Fibroblast of lung (primary cell): ENCODE measurements at regions not wholly inside any gene's neighbourhood (a gene's known extent, or its start where the extent isn't known, plus 50 kb on each side); places are given as distances from the start of the nearest gene placed in this dataset.
A peak's percentile ranks its signal among the peaks of the same experiment; 100 is the strongest.

ENCODE experiments used
- DNase-seq, 2 donors: peaks; one replicate each; pipeline versions ENCODE4 v3.0.0 to v3.0.0-alpha.2; 2010; ENCODE audit warnings: low read depth in 2 of 2
- H2AFZ ChIP-seq: 2 replicates; pipeline ENCODE4 v1.5.1; 2012; ENCODE audit warnings: low read length, control low read depth, inconsistent platforms
- H3K27ac ChIP-seq: 2 replicates; pipeline ENCODE4 v1.5.1; 2011; ENCODE audit warnings: low read length, control low read depth; ENCODE audit not compliant: insufficient read depth
- H3K27me3 ChIP-seq: 2 replicates; pipeline ENCODE4 v1.5.1; 2011; ENCODE audit warnings: mild to moderate bottlenecking, low read length; ENCODE audit not compliant: control insufficient read depth, insufficient read depth
- H3K36me3 ChIP-seq: 2 replicates; pipeline ENCODE4 v1.5.1; 2011; ENCODE audit warnings: low read length; ENCODE audit not compliant: control insufficient read depth, insufficient read depth
- H3K4me1 ChIP-seq: 2 replicates; pipeline ENCODE4 v1.5.1; 2011; ENCODE audit warnings: low read length; ENCODE audit not compliant: control insufficient read depth, insufficient read depth; ENCODE audit errors: extremely low read depth
- H3K4me2 ChIP-seq: 2 replicates; pipeline ENCODE4 v1.5.1; 2011; ENCODE audit warnings: low read length, control low read depth; ENCODE audit not compliant: insufficient read depth; ENCODE audit errors: extremely low read depth
- H3K4me3 ChIP-seq, 4 experiments: fragments of 200-600 bp in 1 of 4; sonication (generic) in 1 of 4; replicated peaks in 1 of 4; 2 replicates each; pipeline ENCODE4 v1.5.1; 2011 to 2016; ENCODE audit warnings: low read length in 4 of 4, low read depth in 3 of 4, mild to moderate bottlenecking in 3 of 4, control low read depth in 2 of 4, inconsistent platforms in 1 of 4, mixed read lengths in 1 of 4; ENCODE audit not compliant: insufficient read depth in 1 of 4; ENCODE audit errors: control extremely low read depth in 1 of 4
- H3K79me2 ChIP-seq: 2 replicates; pipeline ENCODE4 v1.5.1; 2012; ENCODE audit warnings: mild to moderate bottlenecking, low read length, inconsistent platforms; ENCODE audit not compliant: control insufficient read depth, insufficient read depth
- H3K9ac ChIP-seq: 2 replicates; pipeline ENCODE4 v1.5.1; 2011; ENCODE audit warnings: mild to moderate bottlenecking, low read length, control low read depth; ENCODE audit not compliant: insufficient read depth
- H3K9me3 ChIP-seq: 2 replicates; pipeline ENCODE4 v1.5.1; 2012; ENCODE audit warnings: low read depth, low read length; ENCODE audit not compliant: control insufficient read depth, insufficient read depth
- H4K20me1 ChIP-seq: 2 replicates; pipeline ENCODE4 v1.5.1; 2011; ENCODE audit warnings: low read length; ENCODE audit not compliant: control insufficient read depth, insufficient read depth; ENCODE audit errors: extremely low read depth
- EZH2 ChIP-seq: IDR thresholded peaks from 2 replicates; pipeline ENCODE4 v1.5.1; 2012; ENCODE audit warnings: low read length, control low read depth, mild to moderate bottlenecking; ENCODE audit errors: missing control alignments
- TF ChIP-seq, protein P1 (sequence below), 2 donors: IDR thresholded peaks in 1 of 2; conservative IDR thresholded peaks in 1 of 2; 1 replicate in 1 of 2; 2 replicates in 1 of 2; pipeline ENCODE4 v1.5.1; 2011 to 2012; ENCODE audit warnings: low read length in 2 of 2, control low read depth in 1 of 2, inconsistent platforms in 1 of 2, low read depth in 1 of 2, mild to moderate bottlenecking in 1 of 2

DNA sequence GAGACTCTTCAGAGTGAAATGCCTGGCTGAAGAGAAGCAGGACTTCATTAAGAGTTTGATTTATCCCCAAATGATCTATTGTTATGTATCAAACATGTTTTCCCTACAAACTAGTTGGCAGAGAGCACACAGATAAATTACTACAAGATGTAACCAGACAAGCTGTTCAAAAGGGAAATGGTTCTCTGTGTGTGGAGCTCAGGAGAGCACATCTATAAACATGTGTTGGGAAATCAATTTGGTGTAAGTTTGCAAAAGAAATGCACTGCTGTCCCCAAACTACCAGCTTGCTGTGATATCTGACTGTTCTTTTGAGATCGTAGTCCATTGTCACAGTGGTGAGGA is 159.2 kb downstream of the PAH start:
- Histone ChIP-seq H3K4me1 (no peaks in the 10 kb centered on the region), H3K27ac (no peak overlapping the region), H3K9ac (no peak overlapping the region), H3K79me2 (no peaks in the 10 kb centered on the region), H3K36me3 (no peaks in the 10 kb centered on the region), H3K27me3 (no peaks in the 10 kb centered on the region), H2AFZ (no peak overlapping the region), H3K9me3 (no peaks in the 10 kb centered on the region), H3K4me2 (no peak overlapping the region), H3K4me3 (no peak overlapping the region), H4K20me1 (no peaks in the 10 kb centered on the region)
- TF ChIP-seq, protein P1, sequence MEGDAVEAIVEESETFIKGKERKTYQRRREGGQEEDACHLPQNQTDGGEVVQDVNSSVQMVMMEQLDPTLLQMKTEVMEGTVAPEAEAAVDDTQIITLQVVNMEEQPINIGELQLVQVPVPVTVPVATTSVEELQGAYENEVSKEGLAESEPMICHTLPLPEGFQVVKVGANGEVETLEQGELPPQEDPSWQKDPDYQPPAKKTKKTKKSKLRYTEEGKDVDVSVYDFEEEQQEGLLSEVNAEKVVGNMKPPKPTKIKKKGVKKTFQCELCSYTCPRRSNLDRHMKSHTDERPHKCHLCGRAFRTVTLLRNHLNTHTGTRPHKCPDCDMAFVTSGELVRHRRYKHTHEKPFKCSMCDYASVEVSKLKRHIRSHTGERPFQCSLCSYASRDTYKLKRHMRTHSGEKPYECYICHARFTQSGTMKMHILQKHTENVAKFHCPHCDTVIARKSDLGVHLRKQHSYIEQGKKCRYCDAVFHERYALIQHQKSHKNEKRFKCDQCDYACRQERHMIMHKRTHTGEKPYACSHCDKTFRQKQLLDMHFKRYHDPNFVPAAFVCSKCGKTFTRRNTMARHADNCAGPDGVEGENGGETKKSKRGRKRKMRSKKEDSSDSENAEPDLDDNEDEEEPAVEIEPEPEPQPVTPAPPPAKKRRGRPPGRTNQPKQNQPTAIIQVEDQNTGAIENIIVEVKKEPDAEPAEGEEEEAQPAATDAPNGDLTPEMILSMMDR (conservative IDR thresholded peaks at IDR 0.05 in 1 of 2, IDR thresholded peaks at IDR 0.05 in 1 of 2; ENCODE audit: low read depth in 1 of 2, low read length in 2 of 2): no peak
- no peak for TF ChIP-seq EZH2
- no peak for DNase-seq

DNA sequence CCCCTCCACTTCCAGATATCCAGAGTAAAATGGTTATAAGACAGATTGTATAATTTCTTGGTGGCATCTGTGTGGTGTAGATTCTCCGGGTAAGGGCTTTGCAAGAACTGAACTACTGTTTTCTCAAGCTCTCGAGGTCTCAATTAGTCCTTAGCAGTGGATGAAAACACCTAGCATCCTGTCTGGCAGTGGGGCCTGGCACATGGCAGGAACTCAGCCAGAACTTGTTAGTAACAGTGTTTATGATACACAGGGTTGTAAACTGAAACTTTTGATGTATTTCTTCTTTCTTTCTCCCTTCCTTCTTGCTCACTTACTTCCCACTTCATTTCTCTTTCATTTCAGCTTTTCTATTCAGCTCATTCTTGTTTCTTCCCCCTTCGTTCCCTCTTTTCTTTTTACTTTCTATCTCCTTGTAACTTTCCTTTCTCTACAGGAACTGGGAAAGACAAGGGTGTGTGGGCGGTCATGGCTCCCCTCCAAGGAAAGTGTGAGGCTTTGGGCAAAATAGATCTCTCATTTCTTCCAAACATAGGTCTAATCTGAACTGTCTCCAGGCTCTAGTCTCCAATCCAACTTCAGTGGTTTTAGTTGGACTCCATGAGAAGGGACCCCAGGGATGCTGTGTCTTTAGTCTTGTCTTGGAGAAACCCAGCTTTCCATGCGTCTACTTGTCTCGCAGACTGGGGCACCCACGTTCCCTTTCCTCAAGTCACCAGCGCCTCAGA is 159.7 kb downstream of the PAH start:
- TF ChIP-seq EZH2: no peak
- TF ChIP-seq, protein P1 (conservative IDR thresholded peaks at IDR 0.05 in 1 of 2, IDR thresholded peaks at IDR 0.05 in 1 of 2; ENCODE audit: low read depth in 1 of 2, low read length in 2 of 2): no peak
- H3K9ac ChIP-seq: no peak overlapping the region
- peak in 1 of 2 donors; percentile 4 for DNase-seq
- H3K27me3 ChIP-seq: no peaks in the 10 kb centered on the region
- no peaks in the 10 kb centered on the region for H3K79me2 ChIP-seq
- H2AFZ ChIP-seq: no peak overlapping the region
- H3K9me3 ChIP-seq: no peaks in the 10 kb centered on the region
- no peak overlapping the region for H3K4me3 ChIP-seq
- H3K36me3 ChIP-seq: no peaks in the 10 kb centered on the region
- H3K4me2 ChIP-seq: no peak overlapping the region
- H3K4me1 ChIP-seq: no peaks in the 10 kb centered on the region
- no peaks in the 10 kb centered on the region for H4K20me1 ChIP-seq
- H3K27ac ChIP-seq: no peak overlapping the region

DNA sequence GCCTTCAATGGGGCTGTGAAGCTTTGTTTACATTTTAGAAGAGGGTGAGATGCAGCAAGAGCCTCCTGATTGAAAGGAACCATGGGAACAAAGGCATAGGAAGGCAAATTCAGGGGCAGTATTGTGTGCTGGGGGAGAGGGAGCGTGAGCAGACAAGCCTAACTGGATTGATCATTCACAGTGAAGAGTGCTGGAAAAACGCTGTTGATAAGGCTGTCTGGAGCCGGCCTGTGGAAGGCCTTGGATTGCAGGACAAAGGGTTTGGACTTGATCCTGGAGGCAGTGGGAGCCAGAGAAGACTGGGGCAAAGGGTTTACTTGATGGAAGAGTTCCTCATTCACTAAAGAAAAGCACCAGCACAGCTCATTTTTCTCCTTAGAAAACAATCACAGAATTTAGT is 160.5 kb downstream of the PAH start:
- Histone ChIP-seq H3K36me3 (no peaks in the 10 kb centered on the region), H3K4me3 (no peak overlapping the region), H3K9ac (no peak overlapping the region), H3K4me2 (no peak overlapping the region), H3K27ac (no peak overlapping the region), H4K20me1 (no peaks in the 10 kb centered on the region), H3K4me1 (no peaks in the 10 kb centered on the region), H3K9me3 (no peaks in the 10 kb centered on the region), H3K27me3 (no peaks in the 10 kb centered on the region), H2AFZ (no peak overlapping the region), H3K79me2 (no peaks in the 10 kb centered on the region)
- no peak for TF ChIP-seq EZH2
- TF ChIP-seq, protein P1 (conservative IDR thresholded peaks at IDR 0.05 in 1 of 2, IDR thresholded peaks at IDR 0.05 in 1 of 2; ENCODE audit: low read depth in 1 of 2, low read length in 2 of 2): no peak
- no peak for DNase-seq
